Progenitor cell of endocrine pancreas (in vitro differentiated cells): ENCODE measurements at regions not wholly inside any gene's neighbourhood (a gene's known extent, or its start where the extent isn't known, plus 50 kb on each side); places are given as distances from the start of the nearest gene placed in this dataset.

Experiments used
- DNase-seq: peaks from one replicate; pipeline ENCODE4 v3.0.0; 2021; ENCODE audit warnings: low spot score; ENCODE audit not compliant: unreplicated experiment
- H3K27ac Mint-ChIP-seq: 2 replicates; pipeline ENCODE4 v1.8.0; 2021; ENCODE audit warnings: mild to moderate bottlenecking, moderate library complexity, mixed read lengths
- H3K27me3 Mint-ChIP-seq: 2 replicates; pipeline ENCODE4 v1.8.0; 2021; ENCODE audit warnings: mixed read lengths
- H3K36me3 Mint-ChIP-seq: 2 replicates; pipeline ENCODE4 v1.8.0; 2022; ENCODE audit warnings: mixed read lengths; ENCODE audit not compliant: insufficient read depth
- H3K4me1 Mint-ChIP-seq: 2 replicates; pipeline ENCODE4 v1.8.0; 2021; ENCODE audit warnings: low read depth, mixed read lengths
- H3K4me3 Mint-ChIP-seq: 2 replicates; pipeline ENCODE4 v1.8.0; 2021; ENCODE audit warnings: low read depth, mild to moderate bottlenecking, moderate library complexity, mixed read lengths
- H3K9me3 Mint-ChIP-seq: 2 replicates; pipeline ENCODE4 v1.8.0; 2021; ENCODE audit warnings: low read depth, mixed read lengths
- TF ChIP-seq, protein P1 (sequence below): fragments of 200-600 bp; sonication (generic); IDR thresholded peaks from one replicate; pipeline ENCODE4 v1.5.0; 2021; ENCODE audit warnings: antibody characterized with exemption, mild to moderate bottlenecking; ENCODE audit not compliant: unreplicated experiment

DNA sequence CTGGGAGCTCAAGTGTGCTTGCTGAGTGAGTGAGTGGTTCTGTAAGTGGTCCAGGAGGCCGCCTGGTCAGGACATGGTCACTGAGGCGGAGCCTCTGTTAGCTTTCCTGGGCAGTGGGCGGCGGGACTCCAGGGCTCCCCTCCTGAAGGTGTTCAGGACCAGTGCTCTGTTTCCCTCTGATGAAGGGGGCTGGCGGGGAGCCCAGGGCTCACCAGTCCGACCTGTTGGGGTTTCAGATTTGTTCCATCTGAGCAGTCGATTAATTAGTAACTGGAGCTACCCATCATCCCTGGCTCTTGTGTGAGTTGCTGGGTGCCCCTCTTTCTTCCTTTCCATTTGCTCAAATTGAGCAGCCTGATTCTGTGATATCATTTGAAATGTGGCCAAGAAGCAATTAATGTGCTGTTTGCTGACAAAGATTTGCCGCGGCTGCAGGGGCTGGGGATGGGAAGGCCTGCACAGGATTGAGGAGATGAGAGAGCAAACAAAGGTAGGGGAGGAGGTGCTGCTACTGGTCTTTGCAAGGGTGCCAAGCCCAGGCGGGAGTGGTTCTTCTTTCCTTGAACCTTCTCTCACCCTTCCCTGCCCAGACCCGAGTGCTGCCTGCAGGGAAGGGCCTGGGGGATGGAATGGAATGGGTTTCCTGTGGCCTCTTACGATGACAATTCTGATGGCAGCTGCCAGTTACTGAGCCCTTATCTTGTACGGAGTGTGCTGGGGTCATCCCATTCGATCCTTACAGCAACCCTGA, 92.8 kb upstream of the PITX1 start:
- H3K9me3 Mint-ChIP-seq: no peaks in the 10 kb centered on the region
- H3K27me3 Mint-ChIP-seq: peaks cover 42% of the 10 kb centered on the region
- H3K36me3 Mint-ChIP-seq: no peaks in the 10 kb centered on the region
- DNase-seq: no peak
- TF ChIP-seq, protein P1, sequence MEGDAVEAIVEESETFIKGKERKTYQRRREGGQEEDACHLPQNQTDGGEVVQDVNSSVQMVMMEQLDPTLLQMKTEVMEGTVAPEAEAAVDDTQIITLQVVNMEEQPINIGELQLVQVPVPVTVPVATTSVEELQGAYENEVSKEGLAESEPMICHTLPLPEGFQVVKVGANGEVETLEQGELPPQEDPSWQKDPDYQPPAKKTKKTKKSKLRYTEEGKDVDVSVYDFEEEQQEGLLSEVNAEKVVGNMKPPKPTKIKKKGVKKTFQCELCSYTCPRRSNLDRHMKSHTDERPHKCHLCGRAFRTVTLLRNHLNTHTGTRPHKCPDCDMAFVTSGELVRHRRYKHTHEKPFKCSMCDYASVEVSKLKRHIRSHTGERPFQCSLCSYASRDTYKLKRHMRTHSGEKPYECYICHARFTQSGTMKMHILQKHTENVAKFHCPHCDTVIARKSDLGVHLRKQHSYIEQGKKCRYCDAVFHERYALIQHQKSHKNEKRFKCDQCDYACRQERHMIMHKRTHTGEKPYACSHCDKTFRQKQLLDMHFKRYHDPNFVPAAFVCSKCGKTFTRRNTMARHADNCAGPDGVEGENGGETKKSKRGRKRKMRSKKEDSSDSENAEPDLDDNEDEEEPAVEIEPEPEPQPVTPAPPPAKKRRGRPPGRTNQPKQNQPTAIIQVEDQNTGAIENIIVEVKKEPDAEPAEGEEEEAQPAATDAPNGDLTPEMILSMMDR: no peak
- no peak overlapping the region for H3K4me3 Mint-ChIP-seq
- no peak overlapping the region for H3K27ac Mint-ChIP-seq
- H3K4me1 Mint-ChIP-seq: peaks cover 12% of the 10 kb centered on the region

GRCh38 chr5:135124724-135125123, 90.7 kb upstream of the PITX1 start:
- no peak overlapping the region for H3K4me3 Mint-ChIP-seq
- peaks cover 22% of the 10 kb centered on the region for H3K27me3 Mint-ChIP-seq
- no peaks in the 10 kb centered on the region for H3K36me3 Mint-ChIP-seq
- peaks cover 12% of the 10 kb centered on the region for H3K4me1 Mint-ChIP-seq
- TF ChIP-seq, protein P1: no peak
- DNase-seq: no peak
- no peaks in the 10 kb centered on the region for H3K9me3 Mint-ChIP-seq
- no peak overlapping the region for H3K27ac Mint-ChIP-seq

DNA sequence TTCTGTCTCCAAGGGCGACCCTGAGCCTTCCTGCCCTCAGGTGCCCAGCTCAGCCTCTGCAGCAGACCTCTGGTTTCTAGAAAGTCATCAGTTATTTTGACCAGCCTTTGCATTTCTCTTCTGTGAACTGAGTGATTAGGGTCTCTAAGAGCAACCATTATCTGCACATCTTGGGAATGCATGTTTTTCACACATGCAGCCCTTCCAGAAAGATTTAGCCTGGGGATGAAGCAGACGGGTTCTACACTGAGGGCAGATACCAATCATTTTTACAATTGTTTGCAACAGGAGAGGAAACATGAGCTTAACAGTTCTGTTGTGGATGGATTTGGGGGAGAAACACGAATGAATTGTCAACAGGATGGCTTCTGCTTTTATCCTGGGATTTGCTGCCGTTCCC, 90.1 kb upstream of the PITX1 start:
- Mint-ChIP-seq H3K9me3 (no peaks in the 10 kb centered on the region), H3K27ac (no peak overlapping the region), H3K27me3 (peaks cover 21% of the 10 kb centered on the region), H3K4me3 (no peak overlapping the region), H3K36me3 (no peaks in the 10 kb centered on the region), H3K4me1 (peaks cover 10% of the 10 kb centered on the region)
- DNase-seq: no peak
- TF ChIP-seq, protein P1: no peak

GRCh38 chr5:135122797-135123196, 88.8 kb upstream of the PITX1 start:
- no peak for DNase-seq
- TF ChIP-seq, protein P1: no peak
- peaks cover 30% of the 10 kb centered on the region for H3K27me3 Mint-ChIP-seq
- no peak overlapping the region for H3K4me3 Mint-ChIP-seq
- H3K36me3 Mint-ChIP-seq: no peaks in the 10 kb centered on the region
- H3K9me3 Mint-ChIP-seq: no peaks in the 10 kb centered on the region
- no peak overlapping the region for H3K27ac Mint-ChIP-seq
- peaks cover 10% of the 10 kb centered on the region for H3K4me1 Mint-ChIP-seq

DNA sequence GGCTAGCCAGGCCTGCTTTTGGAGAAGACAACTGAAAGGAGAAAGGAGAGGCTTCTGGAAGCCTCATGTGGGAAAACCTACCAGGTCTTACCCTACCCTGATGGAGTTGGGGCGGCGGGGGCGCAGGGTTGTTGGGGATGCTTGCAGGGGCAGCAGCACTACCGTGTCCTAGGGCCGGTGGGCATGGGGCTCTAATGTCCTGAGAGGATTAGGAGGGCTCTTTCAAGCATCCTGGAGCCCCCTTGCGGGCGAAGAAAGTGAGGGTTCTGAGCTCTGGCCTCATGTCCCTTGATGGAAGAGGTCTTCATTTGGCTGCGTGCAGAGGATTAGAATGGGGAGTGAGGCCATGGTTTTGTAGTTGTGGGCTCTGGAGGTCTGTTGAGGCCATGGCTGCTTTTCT, 86.9 kb upstream of the PITX1 start:
- DNase-seq: no peak
- Mint-ChIP-seq H3K4me3 (no peak overlapping the region), H3K27me3 (peaks cover 32% of the 10 kb centered on the region), H3K9me3 (no peaks in the 10 kb centered on the region), H3K27ac (no peak overlapping the region), H3K4me1 (peaks cover 3% of the 10 kb centered on the region), H3K36me3 (no peaks in the 10 kb centered on the region)
- TF ChIP-seq, protein P1: peak; percentile 15
